ENCODE measurements at regions not wholly inside any gene's neighbourhood (a gene's known extent, or its start where the extent isn't known, plus 50 kb on each side); places are given as distances from the start of the nearest gene placed in this dataset.

GRCh38 chr10:2761311-2761710 lies 306.0 kb upstream of the PFKP start:
- H3K4me1 ChIP-seq (ENCODE audit: control insufficient read depth, insufficient read depth, low read length, poor library complexity, severe bottlenecking) = no peaks in the 10 kb centered on the region
- H3K27me3 Mint-ChIP-seq = peaks cover 5% of the 10 kb centered on the region
- H3K27ac ChIP-seq (ENCODE audit: insufficient read depth, low read length, poor library complexity, severe bottlenecking) = no peak overlapping the region
- no peaks in the 10 kb centered on the region for H3K4me1 Mint-ChIP-seq
- H3K36me3 ChIP-seq (ENCODE audit: control insufficient read depth, insufficient read depth, low read length) = no peaks in the 10 kb centered on the region
- no peak overlapping the region for H3K4me3 ChIP-seq (ENCODE audit: low read depth, low read length)
- peaks cover 0 to 9% (median 4%) of the 10 kb centered on the region in 7 donors for H3K9me3 Mint-ChIP-seq
- H3K27me3 ChIP-seq (ENCODE audit: control insufficient read depth, insufficient read depth, low read length) = no peaks in the 10 kb centered on the region
- H3K4me3 Mint-ChIP-seq = no peak overlapping the region
- no peaks in the 10 kb centered on the region for H3K9me3 ChIP-seq (ENCODE audit: control insufficient read depth in 2 of 2, low read length in 2 of 2)
- DNase-seq (no peak), ATAC-seq (ENCODE audit: low read depth in 2 of 2) (no peak)
- H3K27ac Mint-ChIP-seq = no peak overlapping the region
- H3K36me3 Mint-ChIP-seq = no peaks in the 10 kb centered on the region

GRCh38 chr10:2760736-2761135 lies 306.6 kb upstream of the PFKP start:
- Histone ChIP-seq H3K9me3 (ENCODE audit: control insufficient read depth in 2 of 2, low read length in 2 of 2) (no peaks in the 10 kb centered on the region), H3K27me3 (ENCODE audit: control insufficient read depth, insufficient read depth, low read length) (no peaks in the 10 kb centered on the region), H3K4me1 (ENCODE audit: control insufficient read depth, insufficient read depth, low read length, poor library complexity, severe bottlenecking) (no peaks in the 10 kb centered on the region), H3K36me3 (ENCODE audit: control insufficient read depth, insufficient read depth, low read length) (no peaks in the 10 kb centered on the region), H3K4me3 (ENCODE audit: low read depth, low read length) (no peak overlapping the region), H3K27ac (ENCODE audit: insufficient read depth, low read length, poor library complexity, severe bottlenecking) (no peak overlapping the region)
- no peaks in the 10 kb centered on the region for H3K36me3 Mint-ChIP-seq
- no peak overlapping the region for H3K4me3 Mint-ChIP-seq
- DNase-seq (no peak), ATAC-seq (ENCODE audit: low read depth in 2 of 2) (no peak)
- no peaks in the 10 kb centered on the region for H3K4me1 Mint-ChIP-seq
- H3K27ac Mint-ChIP-seq = no peak overlapping the region
- H3K9me3 Mint-ChIP-seq = peaks cover 0 to 7% (median 4%) of the 10 kb centered on the region in 7 donors
- H3K27me3 Mint-ChIP-seq = peaks cover 5% of the 10 kb centered on the region

- ATAC-seq (ENCODE audit: low read depth in 2 of 2) = no peak
- Histone ChIP-seq H3K4me3 (ENCODE audit: low read depth, low read length) (no peak overlapping the region), H3K27me3 (ENCODE audit: control insufficient read depth, insufficient read depth, low read length) (no peaks in the 10 kb centered on the region), H3K36me3 (ENCODE audit: control insufficient read depth, insufficient read depth, low read length) (no peaks in the 10 kb centered on the region), H3K4me1 (ENCODE audit: control insufficient read depth, insufficient read depth, low read length, poor library complexity, severe bottlenecking) (no peaks in the 10 kb centered on the region), H3K27ac (ENCODE audit: insufficient read depth, low read length, poor library complexity, severe bottlenecking) (no peak overlapping the region), H3K9me3 (ENCODE audit: control insufficient read depth in 2 of 2, low read length in 2 of 2) (no peaks in the 10 kb centered on the region)
- Mint-ChIP-seq H3K27ac (no peak overlapping the region), H3K4me3 (no peak overlapping the region), H3K27me3 (no peaks in the 10 kb centered on the region), H3K36me3 (no peaks in the 10 kb centered on the region), H3K9me3 (peaks cover 0 to 7% (median 4%) of the 10 kb centered on the region in 7 donors), H3K4me1 (no peaks in the 10 kb centered on the region)
- DNase-seq = no peak
Measured at GRCh38 chr10:2759233-2759632, 308.1 kb upstream of the PFKP start.

DNA sequence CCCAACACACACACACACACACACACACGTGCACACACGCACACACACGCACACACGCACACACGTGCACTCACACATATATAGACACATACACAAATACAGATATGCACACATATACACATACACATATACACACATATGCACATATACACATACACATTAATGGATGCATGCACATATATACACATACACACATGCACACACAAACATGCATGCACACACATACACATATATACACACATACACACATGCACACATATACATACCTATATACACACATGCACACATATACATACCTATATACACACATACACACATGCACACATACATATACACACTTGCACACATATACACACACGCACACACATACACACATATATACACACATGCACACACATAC lies 312.4 kb upstream of the PFKP start:
- DNase-seq (no peak), ATAC-seq (ENCODE audit: low read depth in 2 of 2) (no peak)
- Histone ChIP-seq H3K4me1 (ENCODE audit: control insufficient read depth, insufficient read depth, low read length, poor library complexity, severe bottlenecking) (no peaks in the 10 kb centered on the region), H3K36me3 (ENCODE audit: control insufficient read depth, insufficient read depth, low read length) (no peaks in the 10 kb centered on the region), H3K27ac (ENCODE audit: insufficient read depth, low read length, poor library complexity, severe bottlenecking) (no peak overlapping the region), H3K27me3 (ENCODE audit: control insufficient read depth, insufficient read depth, low read length) (no peaks in the 10 kb centered on the region), H3K9me3 (ENCODE audit: control insufficient read depth in 2 of 2, low read length in 2 of 2) (no peaks in the 10 kb centered on the region), H3K4me3 (ENCODE audit: low read depth, low read length) (no peak overlapping the region)
- Mint-ChIP-seq H3K27me3 (peaks cover 4% of the 10 kb centered on the region), H3K27ac (no peak overlapping the region), H3K9me3 (peaks cover 0 to 6% (median 3%) of the 10 kb centered on the region in 7 donors), H3K4me3 (no peak overlapping the region), H3K4me1 (no peaks in the 10 kb centered on the region), H3K36me3 (no peaks in the 10 kb centered on the region)

DNA sequence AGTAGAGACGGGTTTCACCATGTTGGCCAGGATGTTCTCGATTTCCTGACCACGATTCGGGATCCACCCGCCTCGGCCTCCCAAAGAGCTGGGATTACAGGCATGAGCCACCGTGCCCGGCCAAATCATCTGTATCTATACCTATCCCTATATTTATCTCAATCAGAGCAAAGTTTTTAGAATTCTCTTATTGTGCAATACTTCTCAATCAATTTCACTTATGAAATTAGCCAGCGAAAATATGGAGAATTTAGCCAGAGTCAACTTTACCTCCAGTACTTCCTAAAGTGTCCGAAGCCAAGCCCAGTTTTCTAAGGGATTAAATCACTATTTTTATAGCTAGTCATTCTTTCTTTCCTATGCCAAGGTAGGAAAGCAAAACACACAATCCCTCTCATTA lies 319.1 kb upstream of the PFKP start:
- peaks cover 0 to 8% (median 0%) of the 10 kb centered on the region in 7 donors for H3K9me3 Mint-ChIP-seq
- H3K4me3 Mint-ChIP-seq = no peak overlapping the region
- no peaks in the 10 kb centered on the region for H3K4me1 Mint-ChIP-seq
- Histone ChIP-seq H3K4me1 (ENCODE audit: control insufficient read depth, insufficient read depth, low read length, poor library complexity, severe bottlenecking) (no peaks in the 10 kb centered on the region), H3K9me3 (ENCODE audit: control insufficient read depth in 2 of 2, low read length in 2 of 2) (no peaks in the 10 kb centered on the region), H3K27ac (ENCODE audit: insufficient read depth, low read length, poor library complexity, severe bottlenecking) (no peak overlapping the region), H3K27me3 (ENCODE audit: control insufficient read depth, insufficient read depth, low read length) (no peaks in the 10 kb centered on the region), H3K36me3 (ENCODE audit: control insufficient read depth, insufficient read depth, low read length) (no peaks in the 10 kb centered on the region), H3K4me3 (ENCODE audit: low read depth, low read length) (no peak overlapping the region)
- DNase-seq (no peak), ATAC-seq (ENCODE audit: low read depth in 2 of 2) (no peak)
- H3K27ac Mint-ChIP-seq = no peak overlapping the region
- H3K36me3 Mint-ChIP-seq = no peaks in the 10 kb centered on the region
- peaks cover 4% of the 10 kb centered on the region for H3K27me3 Mint-ChIP-seq

DNA sequence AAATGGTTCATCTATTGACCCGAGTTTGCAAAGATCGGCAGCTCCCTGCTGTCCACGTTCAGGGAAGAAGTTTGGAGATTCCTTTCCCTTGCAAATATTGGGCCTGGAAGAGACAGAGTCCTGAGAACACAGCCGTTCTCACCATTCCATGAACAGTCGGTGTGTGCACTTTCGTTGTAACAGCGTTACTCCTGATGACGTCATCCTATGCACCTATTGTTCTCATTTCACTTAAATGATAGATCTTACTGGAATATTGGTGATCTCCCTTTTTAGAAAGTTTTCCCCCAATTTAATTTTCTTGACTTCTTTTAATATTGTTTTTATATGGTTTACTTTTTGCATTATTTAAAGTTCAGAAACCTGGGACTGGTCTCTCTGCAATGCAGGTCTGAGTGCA lies 320.7 kb upstream of the PFKP start:
- ATAC-seq (ENCODE audit: low read depth in 2 of 2) = no peak
- no peaks in the 10 kb centered on the region for H3K4me1 Mint-ChIP-seq
- no peaks in the 10 kb centered on the region for H3K36me3 Mint-ChIP-seq
- Histone ChIP-seq H3K4me1 (ENCODE audit: control insufficient read depth, insufficient read depth, low read length, poor library complexity, severe bottlenecking) (no peaks in the 10 kb centered on the region), H3K27ac (ENCODE audit: insufficient read depth, low read length, poor library complexity, severe bottlenecking) (no peak overlapping the region), H3K27me3 (ENCODE audit: control insufficient read depth, insufficient read depth, low read length) (no peaks in the 10 kb centered on the region), H3K36me3 (ENCODE audit: control insufficient read depth, insufficient read depth, low read length) (no peaks in the 10 kb centered on the region), H3K9me3 (ENCODE audit: control insufficient read depth in 2 of 2, low read length in 2 of 2) (no peaks in the 10 kb centered on the region), H3K4me3 (ENCODE audit: low read depth, low read length) (no peak overlapping the region)
- H3K9me3 Mint-ChIP-seq = peaks cover 0 to 9% (median 0%) of the 10 kb centered on the region in 7 donors
- H3K4me3 Mint-ChIP-seq = no peak overlapping the region
- no peaks in the 10 kb centered on the region for H3K27me3 Mint-ChIP-seq
- no peak overlapping the region for H3K27ac Mint-ChIP-seq
- DNase-seq = no peak

- no peaks in the 10 kb centered on the region for H3K27me3 Mint-ChIP-seq
- H3K36me3 Mint-ChIP-seq = no peaks in the 10 kb centered on the region
- peaks cover 0 to 9% (median 0%) of the 10 kb centered on the region in 7 donors for H3K9me3 Mint-ChIP-seq
- H3K27ac Mint-ChIP-seq = no peak overlapping the region
- DNase-seq (no peak), ATAC-seq (ENCODE audit: low read depth in 2 of 2) (no peak)
- no peaks in the 10 kb centered on the region for H3K4me1 ChIP-seq (ENCODE audit: control insufficient read depth, insufficient read depth, low read length, poor library complexity, severe bottlenecking)
- H3K27ac ChIP-seq (ENCODE audit: insufficient read depth, low read length, poor library complexity, severe bottlenecking) = no peak overlapping the region
- no peaks in the 10 kb centered on the region for H3K9me3 ChIP-seq (ENCODE audit: control insufficient read depth in 2 of 2, low read length in 2 of 2)
- H3K4me3 Mint-ChIP-seq = no peak overlapping the region
- H3K36me3 ChIP-seq (ENCODE audit: control insufficient read depth, insufficient read depth, low read length) = no peaks in the 10 kb centered on the region
- H3K27me3 ChIP-seq (ENCODE audit: control insufficient read depth, insufficient read depth, low read length) = no peaks in the 10 kb centered on the region
- H3K4me1 Mint-ChIP-seq = no peaks in the 10 kb centered on the region
- no peak overlapping the region for H3K4me3 ChIP-seq (ENCODE audit: low read depth, low read length)
Measured at GRCh38 chr10:2745666-2746065, 321.7 kb upstream of the PFKP start.

DNA sequence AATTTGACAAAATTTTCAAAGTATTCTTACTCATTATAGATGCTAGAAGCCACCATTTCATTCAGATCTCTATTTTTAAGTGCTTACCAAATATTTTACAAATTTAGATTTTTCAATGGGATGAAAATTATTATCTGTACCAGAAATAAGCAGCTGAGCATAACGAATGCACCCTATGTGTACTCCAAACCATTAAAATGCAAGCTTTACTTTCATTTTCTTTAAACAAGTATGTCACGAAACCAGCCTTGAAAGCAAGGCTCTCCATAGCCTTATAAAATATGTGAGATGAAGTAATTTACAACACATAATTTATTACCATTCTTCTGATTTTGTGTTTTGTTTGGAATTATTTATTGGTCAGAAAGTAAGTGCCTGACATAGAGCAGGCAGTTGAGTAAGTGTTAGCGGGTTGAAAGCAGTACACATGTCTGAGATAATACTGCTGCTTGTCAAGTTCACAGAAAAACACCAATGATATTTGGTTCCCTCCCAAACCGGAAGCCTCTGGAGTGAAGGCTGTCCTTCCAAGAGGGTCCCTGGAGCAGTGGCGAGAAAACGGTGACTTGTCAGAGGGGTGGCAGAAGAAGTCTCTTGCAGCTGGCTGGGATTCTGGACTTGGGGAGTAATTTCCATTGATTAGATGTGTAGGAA lies 322.7 kb upstream of the PFKP start:
- Histone ChIP-seq H3K9me3 (ENCODE audit: control insufficient read depth in 2 of 2, low read length in 2 of 2) (no peaks in the 10 kb centered on the region), H3K27ac (ENCODE audit: insufficient read depth, low read length, poor library complexity, severe bottlenecking) (no peak overlapping the region), H3K4me1 (ENCODE audit: control insufficient read depth, insufficient read depth, low read length, poor library complexity, severe bottlenecking) (no peaks in the 10 kb centered on the region), H3K27me3 (ENCODE audit: control insufficient read depth, insufficient read depth, low read length) (no peaks in the 10 kb centered on the region), H3K4me3 (ENCODE audit: low read depth, low read length) (no peak overlapping the region), H3K36me3 (ENCODE audit: control insufficient read depth, insufficient read depth, low read length) (no peaks in the 10 kb centered on the region)
- H3K4me3 Mint-ChIP-seq = no peak overlapping the region
- no peaks in the 10 kb centered on the region for H3K36me3 Mint-ChIP-seq
- no peaks in the 10 kb centered on the region for H3K27me3 Mint-ChIP-seq
- peaks cover 0 to 7% (median 0%) of the 10 kb centered on the region in 7 donors for H3K9me3 Mint-ChIP-seq
- ATAC-seq (ENCODE audit: low read depth in 2 of 2) (no peak), DNase-seq (no peak)
- no peak overlapping the region for H3K27ac Mint-ChIP-seq
- no peaks in the 10 kb centered on the region for H3K4me1 Mint-ChIP-seq
